Transverse colon (tissue), 4 donors: ENCODE measurements at regions not wholly inside any gene's neighbourhood (a gene's known extent, or its start where the extent isn't known, plus 50 kb on each side); places are given as distances from the start of the nearest gene placed in this dataset.
A peak's percentile ranks its signal among the peaks of the same experiment; 100 is the strongest.

Experiments used
- DNase-seq: peaks from one replicate; pipeline ENCODE4 v3.0.0-alpha.2; 2019
- H3K27ac ChIP-seq, 4 donors: fragments of 200-600 bp; sonication (generic); 2 replicates each; pipeline ENCODE4 v1.5.1; 2016 to 2018; ENCODE audit warnings: inconsistent platforms in 4 of 4
- H3K27me3 ChIP-seq: fragments of 200-600 bp; sonication (generic); 2 replicates; pipeline ENCODE4 v1.5.1; 2017; ENCODE audit warnings: inconsistent platforms
- H3K36me3 ChIP-seq, 4 donors: fragments of 200-600 bp; sonication (generic); 2 replicates each; pipeline ENCODE4 v1.5.1; 2017 to 2019; ENCODE audit warnings: inconsistent platforms in 4 of 4
- H3K4me1 ChIP-seq, 4 donors: fragments of 200-600 bp; sonication (generic); 2 replicates each; pipeline ENCODE4 v1.5.1; 2017 to 2020; ENCODE audit warnings: inconsistent platforms in 4 of 4
- H3K4me3 ChIP-seq, 4 donors: fragments of 200-600 bp; sonication (generic); 1 replicate in 1 of 4; 2 replicates in 3 of 4; pipeline versions ENCODE4 v1.5.1 to v1.6.1; 2017 to 2019; ENCODE audit warnings: inconsistent platforms in 4 of 4
- H3K9me3 ChIP-seq, 2 donors: fragments of 200-600 bp; sonication (generic); 2 replicates each; pipeline ENCODE4 v1.5.1; 2017 to 2019; ENCODE audit warnings: inconsistent platforms in 2 of 2
- EP300 ChIP-seq: sonication (generic); formaldehyde crosslinking; IDR thresholded peaks from one replicate; pipeline ENCODE4 v1.6.1; 2017; ENCODE audit warnings: antibody characterized with exemption, low read depth
- POLR2A ChIP-seq: fragments of 450-650 bp; IDR thresholded peaks from one replicate; pipeline ENCODE4 v1.6.1; 2016; ENCODE audit warnings: antibody characterized with exemption, mild to moderate bottlenecking, moderate library complexity
- POLR2AphosphoS5 ChIP-seq, 3 donors: sonication (generic); formaldehyde crosslinking; IDR thresholded peaks; one replicate each; pipeline ENCODE4 v1.6.1; 2016; ENCODE audit warnings: antibody characterized with exemption in 3 of 3
- WGBS, 2 donors: methylation state at CpG; one replicate each; pipeline ENCODE4 v1.1.5; 2018; ENCODE audit warnings: low coverage in 1 of 2; 5-methylcytosine and 5-hydroxymethylcytosine counted together
- in situ Hi-C, 4 donors: fragments of 200-750 bp; cut with MboI; loops; one replicate each; pipeline versions ENCODE4 v1.15.0 to v1.15.1; 2017; ENCODE audit warnings: low sequenced_read_pairs in 3 of 4, low pct_ligation_motif_present in 1 of 4, low pct_unique_long_range_greater_than_20kb in 1 of 4
- intact Hi-C: fragments of 100-400 bp; cut with DNase I; formaldehyde crosslinking; loops from one replicate; pipeline ENCODE4 v1.15.1; 2023; ENCODE audit warnings: low total_unique reads
- TF ChIP-seq, protein P1 (sequence below), 5 experiments: fragments of 200-600 bp in 3 of 5; fragments of 450-650 bp in 2 of 5; sonication (generic) in 3 of 5; IDR thresholded peaks; 1 replicate in 2 of 5; 2 replicates in 3 of 5; pipeline ENCODE4 v1.5.1; 2016 to 2017; ENCODE audit warnings: antibody characterized with exemption in 5 of 5, inconsistent platforms in 3 of 5, mild to moderate bottlenecking in 2 of 5, moderate library complexity in 1 of 5

DNA sequence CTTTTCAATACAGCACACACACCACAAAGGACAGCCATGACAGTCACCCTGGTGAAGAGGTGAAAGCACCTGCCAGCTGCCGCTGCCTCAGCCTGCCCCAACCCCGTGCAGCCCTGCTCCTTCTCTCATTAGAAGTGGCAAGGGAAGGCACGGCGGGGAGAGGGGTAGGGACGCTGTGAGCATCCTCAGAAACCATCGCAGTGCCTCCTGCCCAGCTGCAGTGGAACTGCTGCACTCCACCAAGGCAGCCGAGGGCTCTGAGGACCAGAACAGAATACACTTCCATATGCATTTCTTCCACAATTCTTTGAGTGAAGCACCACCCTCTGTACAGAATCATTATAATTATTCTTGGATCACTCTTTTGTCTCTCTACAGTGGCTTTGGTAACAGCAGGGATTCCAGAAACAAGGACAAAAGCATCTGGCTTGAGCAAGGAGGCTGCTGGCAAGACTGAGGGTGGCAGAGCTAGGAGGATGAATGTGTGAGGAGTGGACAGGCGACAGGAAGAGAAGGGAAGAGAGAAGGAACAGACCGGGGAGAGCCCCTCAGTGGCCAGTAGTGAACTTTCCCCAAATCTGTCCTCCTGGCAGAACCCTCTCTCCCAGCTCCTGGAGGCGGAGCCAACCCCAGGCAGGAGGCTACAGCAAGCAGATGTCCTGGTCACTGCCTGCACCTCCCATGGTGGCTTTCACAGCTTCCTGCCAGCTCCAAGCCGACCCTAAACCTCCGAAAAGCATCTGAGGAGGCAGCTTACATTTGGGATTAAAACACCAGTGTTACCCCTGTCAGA, 73.2 kb downstream of the MTNR1A start:
- Histone ChIP-seq H3K36me3 (no peaks in the 10 kb centered on the region), H3K9me3 (no peaks in the 10 kb centered on the region), H3K4me3 (no peak overlapping the region), H3K27ac (no peak overlapping the region), H3K27me3 (no peaks in the 10 kb centered on the region), H3K4me1 (peaks cover 0 to 3% (median 0%) of the 10 kb centered on the region in 4 donors)
- no peak for DNase-seq
- in situ Hi-C loops (no loop called here), intact Hi-C loops (no loop called here)
- 79 to 84% methylated on average over 4 to 12 of the region's 12 CpGs for WGBS, 2 donors
- TF ChIP-seq EP300 (no peak), POLR2AphosphoS5 (IDR thresholded peaks at IDR 0.05) (no peak)

DNA sequence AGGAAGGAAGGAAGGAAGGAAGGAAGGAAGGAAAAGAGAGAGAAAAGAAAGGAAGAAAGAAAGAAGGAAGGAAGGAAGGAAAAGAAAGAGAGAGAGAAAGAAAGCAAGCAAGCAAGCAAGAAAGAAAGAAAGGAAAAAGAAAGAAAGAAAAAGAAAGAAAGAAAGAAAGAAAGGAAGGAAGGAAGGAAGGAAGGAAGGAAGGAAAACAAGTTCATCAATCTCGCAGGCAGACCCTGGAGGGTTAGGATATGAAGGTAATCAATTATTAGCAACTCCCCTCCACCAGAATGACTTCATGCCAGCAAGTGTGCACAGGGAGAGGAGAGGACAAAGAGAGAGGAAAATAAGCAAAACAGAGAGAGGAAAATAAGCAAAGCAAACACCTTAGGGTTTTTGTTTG, 80.2 kb downstream of the MTNR1A start:
- 44 to 67% methylated on average over 1 of the region's 1 CpG for WGBS, 2 donors
- H3K4me1 ChIP-seq = peaks cover 0 to 3% (median 0%) of the 10 kb centered on the region in 4 donors
- H3K27ac ChIP-seq = no peak overlapping the region
- H3K4me3 ChIP-seq = no peak overlapping the region
- in situ Hi-C loops = no loop called here
- no peaks in the 10 kb centered on the region for H3K27me3 ChIP-seq
- TF ChIP-seq POLR2A (no peak), POLR2AphosphoS5 (IDR thresholded peaks at IDR 0.05) (no peak), EP300 (no peak)
- TF ChIP-seq, protein P1, sequence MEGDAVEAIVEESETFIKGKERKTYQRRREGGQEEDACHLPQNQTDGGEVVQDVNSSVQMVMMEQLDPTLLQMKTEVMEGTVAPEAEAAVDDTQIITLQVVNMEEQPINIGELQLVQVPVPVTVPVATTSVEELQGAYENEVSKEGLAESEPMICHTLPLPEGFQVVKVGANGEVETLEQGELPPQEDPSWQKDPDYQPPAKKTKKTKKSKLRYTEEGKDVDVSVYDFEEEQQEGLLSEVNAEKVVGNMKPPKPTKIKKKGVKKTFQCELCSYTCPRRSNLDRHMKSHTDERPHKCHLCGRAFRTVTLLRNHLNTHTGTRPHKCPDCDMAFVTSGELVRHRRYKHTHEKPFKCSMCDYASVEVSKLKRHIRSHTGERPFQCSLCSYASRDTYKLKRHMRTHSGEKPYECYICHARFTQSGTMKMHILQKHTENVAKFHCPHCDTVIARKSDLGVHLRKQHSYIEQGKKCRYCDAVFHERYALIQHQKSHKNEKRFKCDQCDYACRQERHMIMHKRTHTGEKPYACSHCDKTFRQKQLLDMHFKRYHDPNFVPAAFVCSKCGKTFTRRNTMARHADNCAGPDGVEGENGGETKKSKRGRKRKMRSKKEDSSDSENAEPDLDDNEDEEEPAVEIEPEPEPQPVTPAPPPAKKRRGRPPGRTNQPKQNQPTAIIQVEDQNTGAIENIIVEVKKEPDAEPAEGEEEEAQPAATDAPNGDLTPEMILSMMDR (IDR thresholded peaks at IDR 0.05) = no peak
- intact Hi-C loops = no loop called here
- no peak for DNase-seq
- H3K9me3 ChIP-seq = no peaks in the 10 kb centered on the region
- H3K36me3 ChIP-seq = no peaks in the 10 kb centered on the region

DNA sequence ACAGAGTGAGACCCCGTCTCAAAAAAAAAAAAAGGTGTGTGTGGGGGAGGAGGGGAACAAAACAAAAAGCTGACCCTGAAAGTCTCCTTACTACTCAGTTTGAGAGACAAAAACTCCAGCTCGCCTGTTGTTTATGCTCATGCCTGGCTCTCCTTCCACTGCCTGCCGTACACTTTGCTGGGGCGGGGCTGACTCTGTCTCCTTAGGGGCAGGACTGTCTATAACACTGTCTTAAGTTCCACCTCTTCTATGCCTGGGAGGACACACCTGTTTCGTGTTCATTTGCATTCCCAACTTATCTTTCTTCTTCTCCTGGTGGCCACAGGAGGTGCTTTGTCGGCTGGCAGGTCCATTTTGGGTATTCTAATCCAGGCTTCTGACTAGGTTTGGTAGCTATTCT, 81.4 kb downstream of the MTNR1A start:
- Histone ChIP-seq H3K36me3 (no peaks in the 10 kb centered on the region), H3K4me1 (peaks cover 0 to 3% (median 0%) of the 10 kb centered on the region in 4 donors), H3K27ac (no peak overlapping the region), H3K9me3 (no peaks in the 10 kb centered on the region), H3K27me3 (no peaks in the 10 kb centered on the region), H3K4me3 (no peak overlapping the region)
- intact Hi-C loops (no loop called here), in situ Hi-C loops (no loop called here)
- DNase-seq = peak; percentile 31
- TF ChIP-seq POLR2AphosphoS5 (IDR thresholded peaks at IDR 0.05) = no peak
- TF ChIP-seq, protein P1 (IDR thresholded peaks at IDR 0.05) = no peak
- TF ChIP-seq POLR2A = no peak
- TF ChIP-seq EP300 = no peak
- 52 to 79% methylated on average over 4 to 6 of the region's 6 CpGs for WGBS, 2 donors

DNA sequence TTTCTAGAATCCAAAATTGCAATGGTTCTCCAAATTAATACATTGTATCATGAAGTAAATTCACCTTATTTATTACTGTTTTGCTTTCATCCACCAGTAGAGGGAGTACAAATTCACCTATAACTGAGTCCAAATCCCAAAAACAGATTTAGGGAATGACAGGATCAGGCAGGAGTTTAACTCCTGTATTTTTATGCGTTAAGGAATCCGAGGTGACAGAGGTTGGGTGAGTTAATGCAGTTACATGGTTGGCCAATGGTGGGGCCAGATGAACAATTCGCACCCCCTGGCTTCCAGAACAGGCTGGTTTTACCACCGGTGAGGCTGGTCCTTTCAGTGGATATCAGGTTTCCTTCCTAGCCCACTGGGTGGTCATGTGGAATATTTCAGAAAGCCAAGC, 82.4 kb downstream of the MTNR1A start:
- H3K36me3 ChIP-seq = no peaks in the 10 kb centered on the region
- peaks cover 0 to 3% (median 0%) of the 10 kb centered on the region in 4 donors for H3K4me1 ChIP-seq
- TF ChIP-seq POLR2A = no peak
- TF ChIP-seq, protein P1 (IDR thresholded peaks at IDR 0.05) = peak; percentile 47 to 56 (median 51)
- no peaks in the 10 kb centered on the region for H3K27me3 ChIP-seq
- WGBS, 2 donors = 20 to 28% methylated on average over 1 to 4 of the region's 4 CpGs
- no peak overlapping the region for H3K4me3 ChIP-seq
- intact Hi-C loops (no loop called here), in situ Hi-C loops (no loop called here)
- H3K27ac ChIP-seq = no peak overlapping the region
- DNase-seq = no peak
- H3K9me3 ChIP-seq = no peaks in the 10 kb centered on the region
